Smooth muscle cell (in vitro differentiated cells): ENCODE measurements at regions not wholly inside any gene's neighbourhood (a gene's known extent, or its start where the extent isn't known, plus 50 kb on each side); places are given as distances from the start of the nearest gene placed in this dataset.

Experiments
- DNase-seq: peaks from one replicate; lab custom pipeline; 2025; ENCODE audit not compliant: unreplicated experiment; lab: John Stamatoyannopoulos, UW
- H2AFZ ChIP-seq: fragments of 200-600 bp; sonication (generic); 2 replicates; pipeline ENCODE4 v1.6.0; 2016; ENCODE audit warnings: antibody characterized with exemption, low read depth, mild to moderate bottlenecking
- H3F3A ChIP-seq: fragments of 200-600 bp; sonication (generic); 2 replicates; pipeline ENCODE4 v1.6.0; 2017; ENCODE audit warnings: antibody characterized with exemption, low read depth
- H3K27ac ChIP-seq: fragments of 200-600 bp; sonication (generic); 2 replicates; pipeline ENCODE4 v1.5.1; 2016; ENCODE audit warnings: low read depth, mild to moderate bottlenecking
- H3K27me3 ChIP-seq: fragments of 200-600 bp; sonication (generic); 2 replicates; pipeline ENCODE4 v1.6.1; 2016; ENCODE audit warnings: low read depth, mild to moderate bottlenecking
- H3K36me3 ChIP-seq: fragments of 200-600 bp; sonication (generic); 2 replicates; pipeline ENCODE4 v1.5.1; 2016; ENCODE audit warnings: low read depth
- H3K4me1 ChIP-seq: fragments of 200-600 bp; sonication (generic); 2 replicates; pipeline ENCODE4 v1.5.1; 2016; ENCODE audit warnings: low read depth
- H3K4me2 ChIP-seq: fragments of 200-600 bp; sonication (generic); 2 replicates; pipeline ENCODE4 v1.6.0; 2016; ENCODE audit warnings: mild to moderate bottlenecking
- H3K4me3 ChIP-seq: fragments of 200-600 bp; sonication (generic); 2 replicates; pipeline ENCODE4 v1.5.1; 2016; ENCODE audit warnings: mild to moderate bottlenecking
- H3K79me2 ChIP-seq: fragments of 200-600 bp; sonication (generic); 2 replicates; pipeline ENCODE4 v1.6.0; 2016; ENCODE audit warnings: low read depth, mild to moderate bottlenecking
- H3K9ac ChIP-seq: fragments of 200-600 bp; sonication (generic); 2 replicates; pipeline ENCODE4 v1.6.0; 2016; ENCODE audit warnings: low read depth
- H3K9me3 ChIP-seq: fragments of 200-600 bp; sonication (generic); replicated peaks from 2 replicates; pipeline ENCODE4 v1.5.1; 2016; ENCODE audit warnings: low read depth
- H4K20me1 ChIP-seq: fragments of 200-600 bp; sonication (generic); 2 replicates; pipeline ENCODE4 v1.6.0; 2016; ENCODE audit warnings: low read depth
- CTCF ChIP-seq: fragments of 200-600 bp; sonication (generic); IDR thresholded peaks from 2 replicates; pipeline ENCODE4 v1.5.1; 2017; ENCODE audit warnings: borderline replicate concordance, mild to moderate bottlenecking, antibody characterized with exemption; ENCODE audit not compliant: insufficient read depth, poor library complexity, severe bottlenecking
- WGBS: methylation state at CpG from one replicate; pipeline ENCODE4 v1.1.7; 2016; ENCODE audit warnings: low lambda C conversion rate; 5-methylcytosine and 5-hydroxymethylcytosine counted together

GRCh38 chr10:8416192-8416701 is 361.8 kb downstream of the GATA3 start:
- H4K20me1 ChIP-seq = no peaks in the 10 kb centered on the region
- no peak overlapping the region for H3K27ac ChIP-seq
- no peak overlapping the region for H3K9ac ChIP-seq
- no peaks in the 10 kb centered on the region for H3K36me3 ChIP-seq
- H3K4me1 ChIP-seq = no peaks in the 10 kb centered on the region
- H2AFZ ChIP-seq = no peak overlapping the region
- H3K79me2 ChIP-seq = no peaks in the 10 kb centered on the region
- H3K4me2 ChIP-seq = no peak overlapping the region
- H3K9me3 ChIP-seq = no peaks in the 10 kb centered on the region
- no peak for DNase-seq
- H3K4me3 ChIP-seq = no peak overlapping the region
- H3K27me3 ChIP-seq = no peaks in the 10 kb centered on the region
- no peaks in the 10 kb centered on the region for H3F3A ChIP-seq
- WGBS = 66% methylated on average over 8 of the region's 8 CpGs
- no peak for TF ChIP-seq CTCF

- no peak for DNase-seq
- no peak overlapping the region for H3K27ac ChIP-seq
- H3K9me3 ChIP-seq = no peaks in the 10 kb centered on the region
- no peak for TF ChIP-seq CTCF
- H3K9ac ChIP-seq = no peak overlapping the region
- 84% methylated on average over 3 of the region's 3 CpGs for WGBS
- no peaks in the 10 kb centered on the region for H3K79me2 ChIP-seq
- no peaks in the 10 kb centered on the region for H3K4me1 ChIP-seq
- H3F3A ChIP-seq = no peaks in the 10 kb centered on the region
- H2AFZ ChIP-seq = no peak overlapping the region
- no peaks in the 10 kb centered on the region for H3K36me3 ChIP-seq
- no peaks in the 10 kb centered on the region for H3K27me3 ChIP-seq
- no peaks in the 10 kb centered on the region for H4K20me1 ChIP-seq
- no peak overlapping the region for H3K4me3 ChIP-seq
- H3K4me2 ChIP-seq = no peak overlapping the region
These were observed 362.3 kb downstream of the GATA3 start for GRCh38 chr10:8416760-8417159.

GRCh38 chr10:8417631-8418030 is 363.1 kb downstream of the GATA3 start:
- no peak for TF ChIP-seq CTCF
- no peak overlapping the region for H3K9ac ChIP-seq
- no peaks in the 10 kb centered on the region for H3K27me3 ChIP-seq
- H3K9me3 ChIP-seq = no peaks in the 10 kb centered on the region
- no peaks in the 10 kb centered on the region for H3F3A ChIP-seq
- no peaks in the 10 kb centered on the region for H4K20me1 ChIP-seq
- no peaks in the 10 kb centered on the region for H3K79me2 ChIP-seq
- no peak overlapping the region for H3K4me2 ChIP-seq
- DNase-seq = no peak
- peak overlapping the region; percentile 50 for H3K27ac ChIP-seq
- H3K36me3 ChIP-seq = no peaks in the 10 kb centered on the region
- H2AFZ ChIP-seq = no peak overlapping the region
- H3K4me1 ChIP-seq = no peaks in the 10 kb centered on the region
- 46% methylated on average over 1 of the region's 1 CpG for WGBS
- no peak overlapping the region for H3K4me3 ChIP-seq

- Histone ChIP-seq H3K79me2 (no peaks in the 10 kb centered on the region), H3F3A (no peaks in the 10 kb centered on the region), H3K36me3 (no peaks in the 10 kb centered on the region), H4K20me1 (no peaks in the 10 kb centered on the region), H3K9ac (no peak overlapping the region), H3K27ac (peak overlapping the region; percentile 50), H3K9me3 (no peaks in the 10 kb centered on the region), H2AFZ (no peak overlapping the region), H3K4me2 (no peak overlapping the region), H3K4me1 (no peaks in the 10 kb centered on the region), H3K4me3 (no peak overlapping the region), H3K27me3 (no peaks in the 10 kb centered on the region)
- TF ChIP-seq CTCF = no peak
- 48% methylated on average over 4 of the region's 4 CpGs for WGBS
- no peak for DNase-seq
These were observed 364.1 kb downstream of the GATA3 start for GRCh38 chr10:8418631-8419030.
